Stimulated activated CD8-positive, alpha-beta memory T cell treated with anti-CD3 and anti-CD28 coated beads, Interleukin-2, amount 100 ng/mL, for 48 hours (primary cell): ENCODE measurements at regions not wholly inside any gene's neighbourhood (a gene's known extent, or its start where the extent isn't known, plus 50 kb on each side); places are given as distances from the start of the nearest gene placed in this dataset.
"Not testable (repeated sequence)": the region's sequence is repeated elsewhere in the genome, so short reads cannot be mapped to it uniquely, and the experiment has no call there.

Experiments
- DNase-seq, 2 donors: peaks; one replicate each; pipeline ENCODE4 v3.0.0-alpha.2; 2020; ENCODE audit warnings: low read depth in 2 of 2

GRCh38 chr6:53446151-53446550 is 97.4 kb upstream of the ELOVL5 start:
- DNase-seq, result no peak

GRCh38 chr6:53441761-53442160 is 93.0 kb upstream of the ELOVL5 start:
- DNase-seq, result no peak

- DNase-seq, result no peak
Observed at GRCh38 chr6:53441035-53441493, 92.3 kb upstream of the ELOVL5 start.

- no peak for DNase-seq
Observed at GRCh38 chr6:53440336-53440945, 91.7 kb upstream of the ELOVL5 start.

- no peak for DNase-seq
Observed at GRCh38 chr6:53439556-53439955, 90.8 kb upstream of the ELOVL5 start.

GRCh38 chr6:53437557-53438202 is 88.9 kb upstream of the ELOVL5 start:
- peak in 1 of 2 donors; percentile 1 for DNase-seq

GRCh38 chr6:53436526-53437303 is 88.0 kb upstream of the ELOVL5 start:
- no peak for DNase-seq

GRCh38 chr6:53433951-53434285 is 85.2 kb upstream of the ELOVL5 start:
- no peak for DNase-seq

GRCh38 chr6:53433261-53433950 is 84.7 kb upstream of the ELOVL5 start:
- DNase-seq, result no peak

GRCh38 chr6:53432318-53433161 is 83.8 kb upstream of the ELOVL5 start:
- DNase-seq, result no peak

GRCh38 chr6:53431704-53432103 is 83.0 kb upstream of the ELOVL5 start:
- no peak for DNase-seq

GRCh38 chr6:53429401-53429800 is 80.7 kb upstream of the ELOVL5 start:
- DNase-seq, result no peak

- DNase-seq, result no peak
Observed at GRCh38 chr6:53428886-53429285, 80.1 kb upstream of the ELOVL5 start.

- DNase-seq, result no peak
Observed at GRCh38 chr6:53426667-53427270, 78.0 kb upstream of the ELOVL5 start.

- no peak for DNase-seq
Observed at GRCh38 chr6:53426117-53426516, 77.4 kb upstream of the ELOVL5 start.

GRCh38 chr6:53424976-53425718 is 76.4 kb upstream of the ELOVL5 start:
- DNase-seq, result no peak

GRCh38 chr6:53424300-53424699 is 75.5 kb upstream of the ELOVL5 start:
- no peak for DNase-seq

GRCh38 chr6:53423560-53423959 is 74.8 kb upstream of the ELOVL5 start:
- not testable (repeated sequence) for DNase-seq

GRCh38 chr6:53419026-53419425 is 70.3 kb upstream of the ELOVL5 start:
- no peak for DNase-seq

GRCh38 chr6:53418288-53418687 is 69.5 kb upstream of the ELOVL5 start:
- no peak for DNase-seq
